Amygdala (tissue), 56 donors: ENCODE measurements at regions not wholly inside any gene's neighbourhood (a gene's known extent, or its start where the extent isn't known, plus 50 kb on each side); places are given as distances from the start of the nearest gene placed in this dataset.
"Not testable (repeated sequence)": the region's sequence is repeated elsewhere in the genome, so short reads cannot be mapped to it uniquely, and the experiment has no call there.

Source experiments
- DNase-seq, 56 donors: peaks; one replicate each; lab custom pipeline; 2025; lab: John Stamatoyannopoulos, UW

DNA sequence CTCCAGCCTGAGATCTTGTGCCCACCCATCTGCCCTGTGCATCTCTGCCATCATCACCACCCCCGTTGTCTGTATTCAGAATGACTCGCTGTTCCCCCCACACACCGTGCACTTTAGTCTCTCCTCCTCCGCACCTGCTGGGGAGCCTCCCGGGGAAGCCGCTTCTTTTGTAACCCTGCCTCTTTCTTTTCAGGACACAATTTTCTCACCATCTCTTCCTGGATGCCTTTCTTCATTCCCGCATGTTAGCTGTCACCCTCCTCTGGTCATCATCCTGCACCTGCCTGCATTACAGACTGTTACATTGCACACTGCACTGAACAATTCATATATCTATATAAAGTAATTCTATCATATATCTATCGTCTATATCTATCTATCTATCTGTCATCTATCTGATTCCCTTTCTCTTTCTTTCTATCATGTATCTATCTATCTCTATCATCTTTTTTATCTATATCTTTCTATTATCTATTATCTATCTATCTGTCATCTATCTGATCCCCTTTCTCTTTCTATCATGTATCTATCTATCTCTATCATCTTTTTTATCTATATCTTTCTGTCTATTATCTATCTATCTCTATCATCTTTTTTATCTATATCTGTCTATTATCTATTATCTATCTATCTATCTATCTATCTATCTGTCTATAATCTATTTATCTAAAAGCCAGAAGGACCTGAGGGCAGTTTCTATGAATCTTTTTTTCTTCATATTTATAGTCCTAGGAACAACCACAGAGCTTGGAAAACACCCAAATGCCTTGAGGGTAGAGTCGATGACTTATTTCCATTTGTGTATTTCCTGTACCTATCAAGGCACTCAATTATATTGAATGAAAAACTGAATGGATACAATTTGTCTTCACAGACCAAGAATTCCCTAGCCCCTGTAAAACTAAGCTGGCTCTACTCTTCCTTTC, 642.5 kb downstream of the ACTR3B start:
- peak in 7 of 56 donors; percentile 2 to 24 (median 8) for DNase-seq

DNA sequence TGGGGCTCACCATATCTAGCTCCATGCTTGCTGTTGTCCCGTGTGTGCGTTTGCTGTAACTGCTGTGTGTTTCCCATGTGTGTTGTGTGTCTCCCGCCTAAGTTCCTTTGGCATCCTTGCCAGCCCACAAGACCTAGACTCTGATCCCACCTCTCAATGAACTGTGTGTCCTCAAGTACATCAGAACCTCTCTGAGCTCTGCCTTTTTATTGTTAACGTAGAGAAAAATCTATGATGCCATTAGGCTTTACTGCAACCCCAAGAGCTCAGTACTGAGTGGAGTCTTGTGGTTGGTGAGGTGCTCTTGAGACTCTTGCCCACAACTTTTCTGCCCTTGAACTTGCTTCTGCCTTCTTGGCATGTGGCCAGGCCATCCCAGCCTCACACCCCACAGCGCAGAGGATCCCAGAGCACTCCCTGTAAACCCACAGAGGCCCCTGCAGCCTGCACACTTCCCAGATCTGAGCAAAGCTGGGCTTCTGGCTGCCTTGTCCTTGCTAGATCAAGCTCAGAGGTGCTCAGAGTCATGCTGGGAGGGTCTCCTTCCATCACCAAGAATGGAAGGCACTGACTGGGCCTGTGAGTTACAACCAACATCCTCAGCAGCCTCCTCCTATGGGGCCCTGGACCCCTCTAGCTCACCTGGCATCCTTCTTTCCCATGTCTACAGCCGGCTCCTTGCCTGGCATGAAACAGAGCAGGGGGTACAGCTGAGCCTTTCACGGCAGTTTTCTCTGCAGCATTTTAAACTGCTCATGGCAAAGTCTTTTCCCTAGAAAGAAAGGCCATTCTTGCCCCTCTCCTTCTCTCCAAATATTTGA, 643.4 kb downstream of the ACTR3B start:
- DNase-seq: no peak

GRCh38 chr7:153404124-153404523, 644.6 kb downstream of the ACTR3B start:
- no peak for DNase-seq

DNA sequence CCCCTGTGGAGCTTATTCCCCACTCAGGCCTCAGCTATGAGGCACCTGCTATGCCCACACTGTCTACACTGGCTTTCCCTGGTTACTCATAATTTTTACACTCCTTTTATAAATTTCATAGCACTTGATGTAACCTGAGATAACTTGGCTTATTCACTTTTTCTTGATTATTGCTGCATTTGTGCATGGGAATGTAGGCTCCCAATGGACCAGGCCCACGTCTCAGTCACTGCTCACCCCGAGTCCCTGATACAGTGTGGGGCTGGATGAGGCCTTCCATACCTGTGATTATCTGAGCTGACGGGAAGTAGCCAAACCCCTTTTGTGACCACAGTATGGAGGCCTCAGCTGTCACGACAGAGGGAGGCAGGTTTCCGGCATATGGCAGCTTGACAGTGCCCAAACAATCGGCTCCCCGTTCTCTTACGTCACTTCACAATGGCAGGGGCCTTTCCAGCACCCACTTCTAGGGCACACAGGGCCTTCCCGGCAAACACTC, 645.3 kb downstream of the ACTR3B start:
- DNase-seq: no peak

DNA sequence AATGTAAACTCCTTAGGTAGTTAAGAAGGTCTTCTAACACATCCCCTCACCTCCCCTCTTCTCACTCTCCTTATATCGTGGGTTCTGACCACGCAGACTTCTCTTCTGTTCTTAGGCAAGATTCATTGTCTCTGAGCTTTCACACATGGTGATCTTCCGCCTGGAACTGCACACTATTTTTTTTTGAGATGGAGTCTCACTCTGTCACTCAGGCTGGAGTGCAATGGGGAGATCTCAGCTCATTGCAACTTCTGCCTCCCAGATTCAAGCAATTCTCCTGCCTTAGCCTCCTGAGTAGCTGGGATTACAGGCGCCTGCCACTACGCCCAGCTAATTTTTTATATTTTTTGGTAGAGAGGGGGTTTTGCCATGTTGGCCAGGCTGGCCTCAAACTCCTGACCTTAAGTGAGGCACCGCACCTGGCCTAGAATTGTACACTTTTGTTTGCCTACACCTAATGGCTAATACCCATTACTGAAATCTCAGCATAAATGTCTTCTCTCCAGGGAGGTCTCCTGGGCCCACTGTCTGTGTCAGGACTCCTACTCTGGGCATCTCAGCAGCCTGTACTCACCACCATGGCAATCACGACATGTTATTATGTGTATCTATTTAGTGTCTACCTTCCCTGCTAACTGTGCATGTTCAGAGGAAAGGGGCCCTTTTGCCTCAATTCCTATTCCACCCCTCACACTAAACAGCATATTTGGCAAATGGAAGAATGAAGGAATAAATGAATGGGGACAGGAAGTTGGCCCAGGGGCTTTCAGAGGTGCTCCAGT, 646.3 kb upstream of the DPP6 start:
- DNase-seq: no peak

DNA sequence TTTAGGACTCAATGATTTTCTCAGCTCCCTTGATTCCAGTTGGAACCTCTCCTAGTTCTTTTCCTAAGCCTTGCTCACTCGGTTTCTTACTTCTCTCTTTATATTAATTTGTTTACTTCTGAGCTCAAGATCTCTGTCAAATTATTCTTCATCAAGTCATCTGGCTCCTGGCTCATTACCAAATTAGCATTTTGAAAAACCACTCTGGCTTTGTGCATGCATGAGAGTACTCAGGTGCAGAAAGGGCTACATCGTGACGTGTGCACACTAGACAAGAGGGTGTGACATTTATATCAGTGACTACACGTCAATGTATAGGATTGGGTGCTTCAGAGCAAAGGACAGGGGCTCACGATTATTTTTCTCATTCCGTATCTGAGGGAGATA, 645.7 kb upstream of the DPP6 start:
- DNase-seq: no peak

DNA sequence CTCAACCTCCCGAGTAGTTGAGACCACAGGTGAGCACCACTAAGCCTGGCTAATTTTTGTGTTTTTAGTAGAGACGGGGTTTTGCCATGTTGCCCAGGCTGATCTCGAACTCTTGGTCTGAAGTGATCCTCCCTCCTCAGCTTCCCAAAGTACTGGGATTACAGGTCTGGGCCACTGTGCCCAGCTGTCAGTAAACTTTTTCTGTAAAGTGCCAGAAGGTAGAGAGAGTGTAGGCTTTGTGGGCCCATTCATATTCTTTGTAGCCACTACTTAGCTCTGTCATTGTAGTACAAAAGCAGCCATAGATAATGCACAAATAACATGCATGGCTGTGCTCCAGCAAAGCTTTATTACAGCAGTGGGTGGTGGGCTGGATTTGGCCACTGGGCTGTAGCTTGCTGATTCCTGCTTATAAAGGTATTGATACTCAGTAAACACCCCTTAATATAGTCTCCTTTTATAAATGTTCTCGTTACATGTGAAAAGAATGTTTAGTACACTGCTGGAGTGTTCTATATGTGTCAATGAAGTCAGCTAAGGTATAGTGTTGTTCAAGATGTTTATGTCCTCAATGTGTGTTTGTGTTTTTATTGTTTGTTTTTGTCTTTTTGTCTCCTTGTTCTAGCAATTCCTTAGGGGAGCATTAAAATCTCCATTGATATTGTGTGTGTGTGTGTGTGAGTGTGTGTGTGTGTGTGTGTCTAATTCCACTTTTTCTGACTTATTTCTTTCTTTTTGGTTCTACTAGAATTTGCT, 644.7 kb upstream of the DPP6 start:
- DNase-seq: no peak

DNA sequence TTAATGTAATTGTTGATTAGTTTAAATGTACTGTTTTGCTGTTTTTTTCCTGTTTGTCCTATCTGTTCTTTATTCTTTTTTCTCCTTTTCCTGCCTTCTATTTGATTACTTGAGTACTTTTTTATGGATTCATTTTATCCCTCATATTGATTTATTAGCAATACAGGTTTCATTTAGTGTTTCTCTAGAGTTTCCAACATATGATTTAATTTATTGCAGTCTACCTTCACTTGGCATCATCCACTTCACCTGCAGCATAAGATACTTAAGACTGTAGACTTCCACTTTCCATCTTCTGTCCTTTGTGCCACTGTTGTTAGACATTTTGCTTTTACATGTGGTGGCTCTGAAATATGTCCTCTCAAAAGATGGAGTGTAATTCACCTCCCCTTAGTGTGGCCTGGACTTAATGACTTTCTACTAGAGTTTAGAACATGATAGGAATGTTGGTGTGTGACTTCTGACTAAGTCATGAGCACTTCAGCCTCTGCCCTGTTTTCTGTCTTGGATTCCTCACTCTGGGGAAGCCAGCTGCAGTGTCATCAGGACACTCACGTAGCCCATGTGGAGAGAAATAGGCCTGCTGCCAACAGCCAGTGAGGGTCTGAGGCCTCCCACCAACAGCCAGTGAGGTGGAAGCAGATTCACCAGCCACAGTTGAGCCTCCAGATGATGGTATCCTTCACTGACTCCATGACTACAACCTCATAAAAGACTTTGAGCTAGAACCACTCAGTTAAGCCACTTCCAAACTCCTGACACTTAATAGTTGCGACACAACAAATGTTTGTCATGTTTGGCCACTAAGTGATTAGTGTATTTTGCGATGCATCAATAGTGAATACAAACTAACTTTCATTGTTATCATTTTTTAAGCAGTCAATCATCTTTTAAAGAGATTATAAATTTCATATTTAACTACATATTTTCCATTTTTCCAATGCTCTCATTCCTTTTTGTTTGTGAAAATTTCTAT, 643.5 kb upstream of the DPP6 start:
- no peak for DNase-seq

DNA sequence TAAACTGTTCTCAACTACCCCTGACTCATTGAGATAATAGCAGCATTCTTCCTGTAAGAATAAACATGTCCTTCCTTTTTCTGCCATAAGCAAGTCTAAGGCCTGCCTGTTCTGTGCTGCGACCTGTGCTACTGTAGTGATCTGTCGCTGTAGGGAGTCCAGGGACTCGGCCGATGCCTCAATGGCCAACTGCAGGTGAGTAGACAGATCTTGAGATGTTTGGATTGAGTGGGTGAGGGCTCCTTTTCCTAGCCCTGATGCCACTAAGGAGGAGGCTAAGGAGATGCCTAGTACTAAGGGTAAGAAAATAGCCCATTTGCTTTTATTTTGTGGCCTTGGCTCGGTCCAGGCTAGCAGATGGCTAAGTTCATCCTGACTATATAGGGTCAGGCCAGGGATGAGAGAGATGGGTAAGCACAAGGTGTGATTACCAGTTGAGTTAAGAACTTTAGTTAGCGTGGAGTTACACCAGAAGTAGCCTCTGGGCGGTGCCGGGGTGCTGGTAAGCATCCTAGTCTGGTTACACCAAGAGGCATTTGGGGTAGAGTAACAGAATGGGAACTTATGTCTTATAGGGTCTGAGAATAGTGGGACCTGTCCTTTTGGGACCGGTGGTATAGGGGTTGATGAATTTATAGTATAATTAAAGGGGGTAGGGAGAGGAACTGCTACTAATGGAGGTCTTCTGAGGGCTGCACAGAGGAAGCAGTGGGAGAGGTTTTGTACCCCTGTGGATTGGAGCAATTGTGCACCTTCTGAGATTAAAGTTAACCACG, 642.4 kb upstream of the DPP6 start:
- DNase-seq: not testable (repeated sequence)

GRCh38 chr7:153410997-153411642, 641.1 kb upstream of the DPP6 start:
- not testable (repeated sequence) for DNase-seq

DNA sequence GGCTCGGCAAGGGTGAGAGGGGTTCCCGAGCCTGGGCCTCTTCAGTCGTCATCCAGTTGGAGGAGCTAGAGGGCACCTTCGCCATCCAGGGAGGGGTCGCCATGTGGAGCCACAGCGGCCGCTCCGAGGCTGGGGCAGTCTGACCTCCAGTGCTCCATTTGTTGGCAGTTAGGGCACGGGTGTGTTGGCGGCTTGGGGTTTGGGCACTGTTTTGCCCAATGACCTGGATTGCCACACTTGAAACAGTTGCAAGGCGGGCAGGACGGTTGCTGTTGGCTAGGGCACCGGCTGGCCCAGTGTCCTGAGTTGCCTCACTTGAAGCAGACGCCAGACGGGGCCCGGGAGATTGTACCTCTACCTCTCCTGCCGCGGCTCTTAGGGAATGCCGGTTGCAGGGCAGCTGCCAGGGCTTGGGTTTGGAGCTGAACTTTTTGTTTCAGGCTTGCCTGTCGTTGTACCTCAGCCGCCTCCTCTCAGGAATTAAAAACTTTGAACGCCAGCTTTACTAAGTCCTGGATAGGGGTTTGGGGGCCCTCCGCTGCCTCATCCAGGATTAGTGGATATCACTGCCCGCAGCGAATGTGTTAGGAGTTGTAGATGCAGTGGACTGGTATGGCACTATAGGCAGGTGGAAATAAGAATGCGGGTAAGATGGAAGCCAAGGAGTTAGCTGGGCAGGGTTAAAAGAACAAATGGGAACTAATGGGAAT, 639.9 kb upstream of the DPP6 start:
- DNase-seq: not testable (repeated sequence)

DNA sequence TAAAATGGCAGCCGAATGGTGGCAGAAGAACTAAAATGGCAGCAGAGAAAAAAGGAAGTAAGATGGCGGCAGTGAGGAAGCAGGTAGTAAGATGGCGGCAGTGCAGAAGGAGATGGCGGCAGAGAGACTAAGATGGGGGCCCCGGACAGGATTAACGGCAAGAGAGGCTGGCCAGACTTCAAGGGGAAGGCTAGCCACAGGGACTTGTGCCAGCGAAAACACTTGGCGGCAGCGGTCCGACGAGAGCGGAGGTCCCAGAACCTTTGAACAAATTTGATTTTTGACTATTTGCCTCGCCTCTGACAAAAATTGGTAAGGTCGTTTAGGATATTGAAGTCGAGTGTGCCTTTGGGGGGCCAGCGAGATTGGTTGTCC, 639.4 kb upstream of the DPP6 start:
- not testable (repeated sequence) for DNase-seq

DNA sequence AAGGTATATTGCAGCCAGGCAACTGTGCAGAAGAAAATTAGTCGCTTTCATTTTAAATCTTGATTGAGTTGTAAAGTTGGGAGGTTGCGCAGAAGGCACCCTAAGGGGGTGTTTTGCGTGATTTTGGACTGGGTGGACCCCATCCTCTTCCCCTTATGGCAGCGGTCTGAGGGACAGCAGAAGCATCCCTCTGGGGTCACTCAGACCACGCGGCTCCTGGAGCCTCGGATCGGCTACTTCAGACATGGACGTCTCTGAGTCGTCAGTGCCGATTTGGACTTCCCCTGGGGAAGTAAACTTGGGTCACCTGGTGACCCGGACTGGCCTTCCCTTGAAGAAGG, 639.0 kb upstream of the DPP6 start:
- no peak for DNase-seq

GRCh38 chr7:153413540-153414287, 638.5 kb upstream of the DPP6 start:
- no peak for DNase-seq

GRCh38 chr7:153414288-153414629, 637.9 kb upstream of the DPP6 start:
- no peak for DNase-seq

GRCh38 chr7:153415632-153416031, 636.6 kb upstream of the DPP6 start:
- no peak for DNase-seq
